GM12864 (cell line): ENCODE measurements at regions not wholly inside any gene's neighbourhood (a gene's known extent, or its start where the extent isn't known, plus 50 kb on each side); places are given as distances from the start of the nearest gene placed in this dataset.

Source experiments
- DNase-seq: peaks from one replicate; pipeline ENCODE4 v3.0.0-alpha.2; 2011; ENCODE audit warnings: low read depth
- H3K4me3 ChIP-seq: 2 replicates; pipeline ENCODE4 v1.5.1; 2011; ENCODE audit warnings: mild to moderate bottlenecking, low read depth, low read length, control low read depth
- TF ChIP-seq, protein P1 (sequence below): IDR thresholded peaks from 2 replicates; pipeline ENCODE4 v1.5.1; 2011; ENCODE audit warnings: low read depth, mild to moderate bottlenecking, moderate library complexity, low read length, control low read depth, inconsistent platforms; ENCODE audit errors: missing control alignments

GRCh38 chr20:51154708-51155690 is 132.1 kb upstream of the KCNG1 start:
- no peak for DNase-seq
- TF ChIP-seq, protein P1, sequence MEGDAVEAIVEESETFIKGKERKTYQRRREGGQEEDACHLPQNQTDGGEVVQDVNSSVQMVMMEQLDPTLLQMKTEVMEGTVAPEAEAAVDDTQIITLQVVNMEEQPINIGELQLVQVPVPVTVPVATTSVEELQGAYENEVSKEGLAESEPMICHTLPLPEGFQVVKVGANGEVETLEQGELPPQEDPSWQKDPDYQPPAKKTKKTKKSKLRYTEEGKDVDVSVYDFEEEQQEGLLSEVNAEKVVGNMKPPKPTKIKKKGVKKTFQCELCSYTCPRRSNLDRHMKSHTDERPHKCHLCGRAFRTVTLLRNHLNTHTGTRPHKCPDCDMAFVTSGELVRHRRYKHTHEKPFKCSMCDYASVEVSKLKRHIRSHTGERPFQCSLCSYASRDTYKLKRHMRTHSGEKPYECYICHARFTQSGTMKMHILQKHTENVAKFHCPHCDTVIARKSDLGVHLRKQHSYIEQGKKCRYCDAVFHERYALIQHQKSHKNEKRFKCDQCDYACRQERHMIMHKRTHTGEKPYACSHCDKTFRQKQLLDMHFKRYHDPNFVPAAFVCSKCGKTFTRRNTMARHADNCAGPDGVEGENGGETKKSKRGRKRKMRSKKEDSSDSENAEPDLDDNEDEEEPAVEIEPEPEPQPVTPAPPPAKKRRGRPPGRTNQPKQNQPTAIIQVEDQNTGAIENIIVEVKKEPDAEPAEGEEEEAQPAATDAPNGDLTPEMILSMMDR: no peak
- no peak overlapping the region for H3K4me3 ChIP-seq

GRCh38 chr20:51153867-51154707 is 131.2 kb upstream of the KCNG1 start:
- H3K4me3 ChIP-seq: no peak overlapping the region
- no peak for DNase-seq

DNA sequence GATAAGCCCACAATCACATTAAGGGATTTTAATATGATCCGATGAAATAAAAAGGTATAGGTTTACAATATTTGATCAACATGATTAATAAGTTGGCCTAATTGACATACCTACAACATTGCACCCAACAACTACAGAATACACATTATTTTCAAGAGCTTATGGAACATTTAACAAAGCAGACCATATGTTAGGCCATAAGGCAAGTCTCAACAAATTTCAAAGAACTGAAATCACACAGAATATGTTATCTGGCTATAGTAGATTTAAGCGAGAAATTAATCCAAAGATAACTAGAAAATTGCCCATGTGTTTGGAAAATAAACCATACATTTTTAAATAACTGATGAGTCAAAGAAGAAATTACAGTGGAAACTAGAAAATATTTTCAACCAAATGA is 126.0 kb upstream of the KCNG1 start:
- no peak for DNase-seq
- H3K4me3 ChIP-seq: no peak overlapping the region
- TF ChIP-seq, protein P1: no peak

More at GRCh38 chr20:51153867-51154707, 131.2 kb upstream of the KCNG1 start:
- TF ChIP-seq, protein P1: no peak

GRCh38 chr20:51144476-51144875 is 121.6 kb upstream of the KCNG1 start:
- no peak overlapping the region for H3K4me3 ChIP-seq
- TF ChIP-seq, protein P1: no peak
- DNase-seq: no peak

- TF ChIP-seq, protein P1: no peak
- H3K4me3 ChIP-seq: no peak overlapping the region
- DNase-seq: no peak
Measured at GRCh38 chr20:51143652-51144051, 120.7 kb upstream of the KCNG1 start.

DNA sequence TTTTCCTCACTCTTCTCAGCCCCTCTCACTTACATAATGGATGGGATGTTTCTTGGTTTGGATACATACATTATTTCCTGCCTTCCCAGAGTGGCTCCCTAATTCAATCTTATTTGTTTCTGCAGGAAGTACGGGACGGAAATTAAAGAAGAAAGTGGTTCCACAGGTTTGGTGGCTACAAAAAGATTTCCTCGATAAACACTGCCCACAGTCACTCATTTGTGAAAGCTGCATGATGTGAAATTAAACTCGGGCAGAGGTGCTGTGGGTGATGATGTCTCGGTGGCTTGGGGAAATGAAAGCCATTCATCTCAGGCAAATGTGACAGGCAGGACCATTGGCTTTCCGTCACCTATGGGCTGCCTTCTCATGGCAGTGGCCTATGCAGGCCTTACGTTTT is 119.5 kb upstream of the KCNG1 start:
- no peak for DNase-seq

More for the DNA sequence above, 119.5 kb upstream of the KCNG1 start:
- TF ChIP-seq, protein P1: no peak
- H3K4me3 ChIP-seq: no peak overlapping the region
